ENCODE measurements at regions not wholly inside any gene's neighbourhood (a gene's known extent, or its start where the extent isn't known, plus 50 kb on each side); places are given as distances from the start of the nearest gene placed in this dataset.

DNA sequence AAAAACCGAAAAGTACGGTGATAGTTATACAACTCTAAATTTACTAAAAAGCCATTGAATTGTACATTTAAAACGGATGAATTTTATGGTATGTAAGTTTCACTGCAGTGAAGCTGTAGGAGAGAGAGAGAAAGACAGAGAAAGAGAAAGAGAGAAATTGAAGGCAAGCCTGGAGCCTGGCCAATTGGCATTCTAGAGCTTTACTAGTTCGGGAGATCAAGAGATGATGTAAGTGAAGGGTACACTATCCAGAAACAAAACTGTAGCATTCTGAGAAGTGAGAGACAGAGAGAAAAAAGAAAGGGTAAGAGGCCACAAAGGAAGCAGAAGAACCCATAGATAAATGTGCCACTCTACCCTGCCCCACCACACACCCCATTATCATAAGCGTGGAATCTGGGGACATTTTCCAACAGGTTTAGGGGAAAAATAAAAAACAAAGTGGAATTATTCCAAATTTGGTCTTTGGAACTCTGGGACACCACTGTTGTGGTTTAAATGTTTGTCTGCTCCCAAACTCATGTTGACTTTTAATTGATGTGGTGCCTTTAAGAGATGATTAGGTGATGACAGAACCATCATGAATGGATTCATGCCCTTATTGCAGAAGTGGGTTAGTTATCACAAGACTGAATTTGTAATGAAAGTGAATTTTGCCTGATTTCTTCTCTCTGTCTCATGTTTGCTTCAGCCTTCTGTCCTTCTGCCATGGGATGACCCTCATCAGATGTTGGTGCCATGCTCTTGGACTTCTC is 123.0 kb upstream of the PLS3 start:
- ATAC-seq: no peak
- Histone ChIP-seq H3K36me3 (ENCODE audit: low read depth, low read length) (no peaks in the 10 kb centered on the region), H3K9me3 (ENCODE audit: low read length) (no peaks in the 10 kb centered on the region), H3K79me2 (ENCODE audit: low read length) (no peaks in the 10 kb centered on the region), H4K20me1 (ENCODE audit: low read length) (no peaks in the 10 kb centered on the region), H3K27me3 (ENCODE audit: low read length) (no peaks in the 10 kb centered on the region), H2AFZ (ENCODE audit: low read length) (no peak overlapping the region), H3K27ac (ENCODE audit: low read length) (no peak overlapping the region), H3K4me1 (ENCODE audit: insufficient read depth, low read length) (no peaks in the 10 kb centered on the region), H3K4me2 (ENCODE audit: low read length) (no peak overlapping the region), H3K9me2 (replicated peaks; ENCODE audit: low read length) (no peaks in the 10 kb centered on the region), H3K4me3 (ENCODE audit: low read length) (no peak overlapping the region), H3K9ac (ENCODE audit: low read length) (no peak overlapping the region), H3F3A (ENCODE audit: low read length, unreplicated experiment) (no peaks in the 10 kb centered on the region)
- ChIA-PET CTCF (no interaction called here), POLR2A (ENCODE audit: unreplicated experiment) (no interaction called here)
- DNase-seq: no peak
- BruUV-seq (replicated peaks): no TSS peak
- intact Hi-C loops (cut with micrococcal nuclease): no loop called here
- TF ChIP-seq, protein P1, sequence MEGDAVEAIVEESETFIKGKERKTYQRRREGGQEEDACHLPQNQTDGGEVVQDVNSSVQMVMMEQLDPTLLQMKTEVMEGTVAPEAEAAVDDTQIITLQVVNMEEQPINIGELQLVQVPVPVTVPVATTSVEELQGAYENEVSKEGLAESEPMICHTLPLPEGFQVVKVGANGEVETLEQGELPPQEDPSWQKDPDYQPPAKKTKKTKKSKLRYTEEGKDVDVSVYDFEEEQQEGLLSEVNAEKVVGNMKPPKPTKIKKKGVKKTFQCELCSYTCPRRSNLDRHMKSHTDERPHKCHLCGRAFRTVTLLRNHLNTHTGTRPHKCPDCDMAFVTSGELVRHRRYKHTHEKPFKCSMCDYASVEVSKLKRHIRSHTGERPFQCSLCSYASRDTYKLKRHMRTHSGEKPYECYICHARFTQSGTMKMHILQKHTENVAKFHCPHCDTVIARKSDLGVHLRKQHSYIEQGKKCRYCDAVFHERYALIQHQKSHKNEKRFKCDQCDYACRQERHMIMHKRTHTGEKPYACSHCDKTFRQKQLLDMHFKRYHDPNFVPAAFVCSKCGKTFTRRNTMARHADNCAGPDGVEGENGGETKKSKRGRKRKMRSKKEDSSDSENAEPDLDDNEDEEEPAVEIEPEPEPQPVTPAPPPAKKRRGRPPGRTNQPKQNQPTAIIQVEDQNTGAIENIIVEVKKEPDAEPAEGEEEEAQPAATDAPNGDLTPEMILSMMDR (conservative IDR thresholded peaks at IDR 0.05; ENCODE audit: low read depth, low read length): no peak
- TF ChIP-seq EZH2 (IDR thresholded peaks at IDR 0.05; ENCODE audit: low read length, unreplicated experiment) (no peak), EZH2phosphoT487 (IDR thresholded peaks at IDR 0.05; ENCODE audit: borderline replicate concordance, low read length) (no peak)

DNA sequence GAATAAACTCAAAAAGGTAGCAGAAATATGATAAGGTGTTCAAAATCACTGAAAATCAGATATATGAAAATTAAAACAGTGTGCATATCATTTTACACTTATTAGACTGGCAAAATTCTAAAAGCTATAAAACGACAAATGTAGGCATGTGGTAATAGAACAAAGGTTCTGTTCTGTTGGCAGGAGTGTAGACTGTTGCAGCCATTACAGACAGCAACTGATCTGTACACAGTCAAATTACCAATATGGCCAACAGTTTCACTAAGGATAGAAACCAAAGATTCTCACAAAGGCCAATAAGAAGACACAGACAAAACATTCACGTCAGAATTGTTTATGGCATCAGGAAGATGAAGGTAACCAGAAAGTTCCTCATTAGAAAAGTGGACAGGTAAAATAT is 112.8 kb upstream of the PLS3 start:
- Histone ChIP-seq H3K4me2 (ENCODE audit: low read length) (no peak overlapping the region), H3K4me1 (ENCODE audit: insufficient read depth, low read length) (no peaks in the 10 kb centered on the region), H3K27ac (ENCODE audit: low read length) (no peak overlapping the region), H3K9ac (ENCODE audit: low read length) (no peak overlapping the region), H3K9me2 (replicated peaks; ENCODE audit: low read length) (no peaks in the 10 kb centered on the region), H3K27me3 (ENCODE audit: low read length) (no peaks in the 10 kb centered on the region), H3K9me3 (ENCODE audit: low read length) (no peaks in the 10 kb centered on the region), H3K36me3 (ENCODE audit: low read depth, low read length) (no peaks in the 10 kb centered on the region), H2AFZ (ENCODE audit: low read length) (no peak overlapping the region), H4K20me1 (ENCODE audit: low read length) (no peaks in the 10 kb centered on the region), H3K4me3 (ENCODE audit: low read length) (no peak overlapping the region), H3K79me2 (ENCODE audit: low read length) (no peaks in the 10 kb centered on the region), H3F3A (ENCODE audit: low read length, unreplicated experiment) (no peaks in the 10 kb centered on the region)
- ATAC-seq: no peak
- no TSS peak for BruUV-seq (replicated peaks)
- ChIA-PET CTCF (no interaction called here), POLR2A (ENCODE audit: unreplicated experiment) (no interaction called here)
- no peak for DNase-seq
- intact Hi-C loops (cut with micrococcal nuclease): no loop called here
- TF ChIP-seq EZH2phosphoT487 (IDR thresholded peaks at IDR 0.05; ENCODE audit: borderline replicate concordance, low read length) (no peak), EZH2 (IDR thresholded peaks at IDR 0.05; ENCODE audit: low read length, unreplicated experiment) (no peak)
- TF ChIP-seq, protein P1 (conservative IDR thresholded peaks at IDR 0.05; ENCODE audit: low read depth, low read length): no peak

DNA sequence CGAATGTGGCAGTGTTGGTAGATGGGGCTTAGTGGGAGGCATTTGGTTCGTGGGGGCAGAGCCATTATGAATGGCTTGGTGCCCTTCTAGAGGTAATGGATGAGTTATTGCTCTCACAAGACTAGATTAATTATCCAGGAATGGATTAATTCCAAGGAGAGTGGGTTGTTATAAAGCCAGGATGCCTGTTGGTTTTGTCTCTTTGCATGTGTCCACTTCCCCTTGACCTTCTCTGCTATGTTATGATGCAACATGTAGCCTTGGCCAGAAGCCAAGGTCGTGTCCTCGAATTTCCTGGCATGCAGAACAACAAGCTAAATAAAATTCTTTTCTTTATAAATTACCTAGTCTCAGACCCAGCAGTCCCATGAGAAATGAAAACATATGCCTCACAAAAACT is 111.2 kb upstream of the PLS3 start:
- H2AFZ ChIP-seq (ENCODE audit: low read length): no peak overlapping the region
- ChIA-PET POLR2A (ENCODE audit: unreplicated experiment) (no interaction called here), CTCF (no interaction called here)
- DNase-seq: no peak
- H3K9me3 ChIP-seq (ENCODE audit: low read length): no peaks in the 10 kb centered on the region
- TF ChIP-seq, protein P1 (conservative IDR thresholded peaks at IDR 0.05; ENCODE audit: low read depth, low read length): no peak
- TF ChIP-seq EZH2phosphoT487 (IDR thresholded peaks at IDR 0.05; ENCODE audit: borderline replicate concordance, low read length) (no peak), EZH2 (IDR thresholded peaks at IDR 0.05; ENCODE audit: low read length, unreplicated experiment) (no peak)
- no peak overlapping the region for H3K4me3 ChIP-seq (ENCODE audit: low read length)
- H3K36me3 ChIP-seq (ENCODE audit: low read depth, low read length): no peaks in the 10 kb centered on the region
- no TSS peak for BruUV-seq (replicated peaks)
- no peak overlapping the region for H3K27ac ChIP-seq (ENCODE audit: low read length)
- no peaks in the 10 kb centered on the region for H3K27me3 ChIP-seq (ENCODE audit: low read length)
- H4K20me1 ChIP-seq (ENCODE audit: low read length): no peaks in the 10 kb centered on the region
- no peak overlapping the region for H3K9ac ChIP-seq (ENCODE audit: low read length)
- H3F3A ChIP-seq (ENCODE audit: low read length, unreplicated experiment): no peaks in the 10 kb centered on the region
- intact Hi-C loops (cut with micrococcal nuclease): no loop called here
- no peaks in the 10 kb centered on the region for H3K79me2 ChIP-seq (ENCODE audit: low read length)
- no peaks in the 10 kb centered on the region for H3K4me1 ChIP-seq (ENCODE audit: insufficient read depth, low read length)
- H3K9me2 ChIP-seq (replicated peaks; ENCODE audit: low read length): no peaks in the 10 kb centered on the region
- no peak overlapping the region for H3K4me2 ChIP-seq (ENCODE audit: low read length)
- no peak for ATAC-seq

Data from PC-3 (cell line).